Tongue (tissue), 1 donor: ENCODE measurements at regions not wholly inside any gene's neighbourhood (a gene's known extent, or its start where the extent isn't known, plus 50 kb on each side); places are given as distances from the start of the nearest gene placed in this dataset.
"Not testable (repeated sequence)": the region's sequence is repeated elsewhere in the genome, so short reads cannot be mapped to it uniquely, and the experiment has no call there.

ENCODE experiments used
- DNase-seq: peaks from one replicate; pipeline ENCODE4 v3.0.0-alpha.2; 2015

GRCh38 chr1:61579802-61580201, 145.1 kb downstream of the TM2D1 start:
- DNase-seq = peak; percentile 76

- no peak for DNase-seq
Measured at GRCh38 chr1:61572046-61572445, 152.9 kb downstream of the TM2D1 start.

GRCh38 chr1:61570191-61570590, 154.8 kb downstream of the TM2D1 start:
- no peak for DNase-seq

GRCh38 chr1:61569303-61569621, 155.7 kb downstream of the TM2D1 start:
- DNase-seq = no peak

GRCh38 chr1:61568460-61569302, 156.3 kb downstream of the TM2D1 start:
- no peak for DNase-seq

GRCh38 chr1:61566177-61566576, 158.8 kb downstream of the TM2D1 start:
- no peak for DNase-seq

GRCh38 chr1:61563611-61564010, 161.3 kb downstream of the TM2D1 start:
- DNase-seq = no peak

- no peak for DNase-seq
Measured at GRCh38 chr1:61561666-61562065, 163.3 kb downstream of the TM2D1 start.

GRCh38 chr1:61560385-61560784, 164.6 kb downstream of the TM2D1 start:
- no peak for DNase-seq

GRCh38 chr1:61556631-61557030, 168.3 kb downstream of the TM2D1 start:
- peak; percentile 81 for DNase-seq

- no peak for DNase-seq
Measured at GRCh38 chr1:61552630-61553305, 172.2 kb downstream of the TM2D1 start.

GRCh38 chr1:61547302-61547701, 177.6 kb downstream of the TM2D1 start:
- not testable (repeated sequence) for DNase-seq

- DNase-seq = not testable (repeated sequence)
Measured at GRCh38 chr1:61544870-61545269, 180.1 kb downstream of the TM2D1 start.

GRCh38 chr1:61543498-61543897, 181.4 kb downstream of the TM2D1 start:
- DNase-seq = not testable (repeated sequence)

- DNase-seq = no peak
Measured at GRCh38 chr1:61539720-61540462, 185.1 kb downstream of the TM2D1 start.

- DNase-seq = no peak
Measured at GRCh38 chr1:61538228-61538627, 186.7 kb downstream of the TM2D1 start.

- DNase-seq = no peak
Measured at GRCh38 chr1:61536174-61537108, 188.5 kb downstream of the TM2D1 start.

- DNase-seq = no peak
Measured at GRCh38 chr1:61534847-61535246, 190.1 kb downstream of the TM2D1 start.

GRCh38 chr1:61533546-61533945, 191.4 kb downstream of the TM2D1 start:
- no peak for DNase-seq

- no peak for DNase-seq
Measured at GRCh38 chr1:61531716-61532115, 193.2 kb downstream of the TM2D1 start.

- no peak for DNase-seq
Measured at GRCh38 chr1:61523893-61524605, 200.9 kb downstream of the TM2D1 start.
